PFSK-1 (cell line): ENCODE measurements at regions not wholly inside any gene's neighbourhood (a gene's known extent, or its start where the extent isn't known, plus 50 kb on each side); places are given as distances from the start of the nearest gene placed in this dataset.

Source experiments
- REST ChIP-seq, 2 experiments: IDR thresholded peaks; 2 replicates each; pipeline versions ENCODE4 v1.6.1 to v1.8.0; 2011 to 2012; ENCODE audit warnings: low read depth in 2 of 2, low read length in 2 of 2, control low read depth in 1 of 2, inconsistent platforms in 1 of 2, mild to moderate bottlenecking in 1 of 2, moderate library complexity in 1 of 2; ENCODE audit not compliant: insufficient read depth in 1 of 2
- TAF1 ChIP-seq: IDR thresholded peaks from 2 replicates; pipeline ENCODE4 v1.6.1; 2012; ENCODE audit warnings: low read length, control low read depth, borderline replicate concordance; ENCODE audit not compliant: insufficient read depth

GRCh38 chr4:14338585-14339265 is 663.6 kb upstream of the CPEB2 start:
- TF ChIP-seq REST (IDR thresholded peaks at IDR 0.05; ENCODE audit: insufficient read depth in 1 of 2, low read depth in 2 of 2, low read length in 2 of 2): no peak
- TF ChIP-seq TAF1: no peak
